ENCODE measurements at regions not wholly inside any gene's neighbourhood (a gene's known extent, or its start where the extent isn't known, plus 50 kb on each side); places are given as distances from the start of the nearest gene placed in this dataset.
A peak's percentile ranks its signal among the peaks of the same experiment; 100 is the strongest.

GRCh38 chr15:35921046-35921445 is 375.1 kb upstream of the DPH6 start:
- Histone ChIP-seq H3K27ac (ENCODE audit: poor library complexity, severe bottlenecking) (no peak overlapping the region), H3K36me3 (ENCODE audit: low read depth) (no peaks in the 10 kb centered on the region), H3K4me1 (ENCODE audit: insufficient read depth, poor library complexity, severe bottlenecking) (peaks cover 2% of the 10 kb centered on the region), H3K4me3 (ENCODE audit: severe bottlenecking) (no peak overlapping the region), H3K27me3 (ENCODE audit: insufficient read depth, poor library complexity, severe bottlenecking) (no peaks in the 10 kb centered on the region), H3K9me3 (ENCODE audit: severe bottlenecking) (no peaks in the 10 kb centered on the region)
- ATAC-seq (ENCODE audit: low read depth) = no peak
- no peak for DNase-seq (ENCODE audit: low spot score)
- no peak for TF ChIP-seq CTCF (IDR thresholded peaks at IDR 0.05; ENCODE audit: poor library complexity, severe bottlenecking)

DNA sequence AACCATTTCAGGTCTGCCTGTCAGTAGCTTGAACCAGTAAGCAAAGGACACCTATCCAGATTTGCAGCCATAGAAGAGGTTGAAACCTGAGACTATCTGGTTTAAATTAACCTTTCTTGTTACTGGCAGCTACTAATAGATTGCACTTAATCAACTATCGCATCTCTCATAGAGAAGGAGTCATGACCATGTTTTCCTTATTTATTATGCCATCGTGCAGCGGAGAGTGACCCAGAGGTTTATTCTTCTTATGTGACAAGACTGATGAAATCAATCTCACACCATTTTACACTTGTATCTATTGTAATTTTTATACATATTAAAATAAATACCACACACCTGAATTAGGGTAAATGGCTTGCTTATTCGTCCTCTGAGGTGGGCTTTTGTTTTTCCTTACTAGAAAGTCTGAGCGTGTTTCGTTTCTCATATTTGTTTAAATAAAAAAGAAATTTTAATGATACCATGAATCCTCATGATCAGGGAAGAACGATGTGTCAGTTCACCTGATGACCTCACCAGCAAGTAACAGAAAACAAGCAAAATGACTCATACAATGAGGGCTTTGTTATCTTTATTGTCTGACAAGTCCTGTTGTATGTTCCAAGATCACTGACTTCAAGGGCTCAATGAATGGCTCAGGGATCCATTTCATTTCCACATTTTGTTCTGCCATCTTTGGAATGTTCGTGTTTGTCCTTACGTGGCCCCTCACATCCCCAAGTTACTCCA is 379.5 kb upstream of the DPH6 start:
- no peak for TF ChIP-seq CTCF (IDR thresholded peaks at IDR 0.05; ENCODE audit: poor library complexity, severe bottlenecking)
- H3K4me3 ChIP-seq (ENCODE audit: severe bottlenecking) = no peak overlapping the region
- H3K36me3 ChIP-seq (ENCODE audit: low read depth) = no peaks in the 10 kb centered on the region
- no peak overlapping the region for H3K27ac ChIP-seq (ENCODE audit: poor library complexity, severe bottlenecking)
- H3K27me3 ChIP-seq (ENCODE audit: insufficient read depth, poor library complexity, severe bottlenecking) = no peaks in the 10 kb centered on the region
- peak; percentile 90 for ATAC-seq (ENCODE audit: low read depth)
- peaks cover 2% of the 10 kb centered on the region for H3K4me1 ChIP-seq (ENCODE audit: insufficient read depth, poor library complexity, severe bottlenecking)
- no peak for DNase-seq (ENCODE audit: low spot score)
- H3K9me3 ChIP-seq (ENCODE audit: severe bottlenecking) = no peaks in the 10 kb centered on the region

GRCh38 chr15:35926007-35926380 is 380.0 kb upstream of the DPH6 start:
- 0 out of 3 replicates have a peak, but pooled peaks have one; percentile 10 for ATAC-seq (ENCODE audit: low read depth)
- DNase-seq (ENCODE audit: low spot score) = no peak
- no peak overlapping the region for H3K27ac ChIP-seq (ENCODE audit: poor library complexity, severe bottlenecking)
- H3K36me3 ChIP-seq (ENCODE audit: low read depth) = no peaks in the 10 kb centered on the region
- no peak for TF ChIP-seq CTCF (IDR thresholded peaks at IDR 0.05; ENCODE audit: poor library complexity, severe bottlenecking)
- H3K9me3 ChIP-seq (ENCODE audit: severe bottlenecking) = no peaks in the 10 kb centered on the region
- H3K27me3 ChIP-seq (ENCODE audit: insufficient read depth, poor library complexity, severe bottlenecking) = no peaks in the 10 kb centered on the region
- H3K4me3 ChIP-seq (ENCODE audit: severe bottlenecking) = no peak overlapping the region
- peaks cover 2% of the 10 kb centered on the region for H3K4me1 ChIP-seq (ENCODE audit: insufficient read depth, poor library complexity, severe bottlenecking)

GRCh38 chr15:35928847-35929246 is 382.9 kb upstream of the DPH6 start:
- Histone ChIP-seq H3K9me3 (ENCODE audit: severe bottlenecking) (no peaks in the 10 kb centered on the region), H3K27ac (ENCODE audit: poor library complexity, severe bottlenecking) (no peak overlapping the region), H3K36me3 (ENCODE audit: low read depth) (no peaks in the 10 kb centered on the region), H3K27me3 (ENCODE audit: insufficient read depth, poor library complexity, severe bottlenecking) (no peaks in the 10 kb centered on the region), H3K4me1 (ENCODE audit: insufficient read depth, poor library complexity, severe bottlenecking) (peaks cover 2% of the 10 kb centered on the region), H3K4me3 (ENCODE audit: severe bottlenecking) (no peak overlapping the region)
- no peak for DNase-seq (ENCODE audit: low spot score)
- ATAC-seq (ENCODE audit: low read depth) = no peak
- TF ChIP-seq CTCF (IDR thresholded peaks at IDR 0.05; ENCODE audit: poor library complexity, severe bottlenecking) = no peak

- no peaks in the 10 kb centered on the region for H3K9me3 ChIP-seq (ENCODE audit: severe bottlenecking)
- H3K36me3 ChIP-seq (ENCODE audit: low read depth) = no peaks in the 10 kb centered on the region
- no peak overlapping the region for H3K27ac ChIP-seq (ENCODE audit: poor library complexity, severe bottlenecking)
- no peaks in the 10 kb centered on the region for H3K27me3 ChIP-seq (ENCODE audit: insufficient read depth, poor library complexity, severe bottlenecking)
- no peak for DNase-seq (ENCODE audit: low spot score)
- H3K4me3 ChIP-seq (ENCODE audit: severe bottlenecking) = no peak overlapping the region
- TF ChIP-seq CTCF (IDR thresholded peaks at IDR 0.05; ENCODE audit: poor library complexity, severe bottlenecking) = no peak
- peaks cover 2% of the 10 kb centered on the region for H3K4me1 ChIP-seq (ENCODE audit: insufficient read depth, poor library complexity, severe bottlenecking)
- ATAC-seq (ENCODE audit: low read depth) = no peak
Measured at GRCh38 chr15:35929740-35930444, 383.9 kb upstream of the DPH6 start.
